ENCODE measurements at regions not wholly inside any gene's neighbourhood (a gene's known extent, or its start where the extent isn't known, plus 50 kb on each side); places are given as distances from the start of the nearest gene placed in this dataset.

GRCh38 chr10:105756386-105756785, 1115.3 kb downstream of the SORCS3 start:
- Histone ChIP-seq H3K4me2 (ENCODE audit: insufficient read depth, low read length) (no peak overlapping the region), H3K4me1 (ENCODE audit: control insufficient read depth, extremely low read depth, insufficient read depth, low read length) (no peaks in the 10 kb centered on the region), H3K9me1 (replicated peaks; ENCODE audit: control insufficient read depth, extremely low read depth, insufficient read depth, low read length) (no peaks in the 10 kb centered on the region), H3K4me3 (replicated peaks in 1 of 3; ENCODE audit: insufficient read depth in 1 of 3, low read depth in 1 of 3, low read length in 3 of 3) (no peak overlapping the region), H3K9ac (replicated peaks; ENCODE audit: extremely low read depth, insufficient read depth, low read length) (no peak overlapping the region), H2AFZ (ENCODE audit: low read depth, low read length) (no peak overlapping the region), H3K36me3 (ENCODE audit: control insufficient read depth in 2 of 2, extremely low read depth in 1 of 2, insufficient read depth in 2 of 2, low read length in 2 of 2) (no peaks in the 10 kb centered on the region), H3K79me2 (ENCODE audit: control insufficient read depth, insufficient read depth, low read length) (no peaks in the 10 kb centered on the region), H3K9me3 (replicated peaks; ENCODE audit: control insufficient read depth, insufficient read depth, low read length) (peaks cover 2% of the 10 kb centered on the region), H4K20me1 (replicated peaks; ENCODE audit: control insufficient read depth, extremely low read depth, insufficient read depth, low read length) (no peaks in the 10 kb centered on the region), H3K27ac (ENCODE audit: insufficient read depth, low read depth, low read length) (no peak overlapping the region), H3K27me3 (ENCODE audit: control insufficient read depth in 2 of 2, insufficient read depth in 2 of 2, low read length in 2 of 2) (no peaks in the 10 kb centered on the region)
- dilution Hi-C loops (cut with MboI; ENCODE audit: extremely low pct_ligation_motif_present, low sequenced_read_pairs) (no loop called here), intact Hi-C loops (cut with micrococcal nuclease) (no loop called here)
- BruUV-seq (replicated peaks), result no TSS peak
- DNase-seq (ENCODE audit: low read depth, low spot score), result no peak
- CTCF ChIA-PET, result no interaction called here
- TF ChIP-seq, protein P1, sequence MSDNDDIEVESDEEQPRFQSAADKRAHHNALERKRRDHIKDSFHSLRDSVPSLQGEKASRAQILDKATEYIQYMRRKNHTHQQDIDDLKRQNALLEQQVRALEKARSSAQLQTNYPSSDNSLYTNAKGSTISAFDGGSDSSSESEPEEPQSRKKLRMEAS (IDR thresholded peaks at IDR 0.05; ENCODE audit: insufficient read depth, insufficient read length), result no peak
- TF ChIP-seq EZH2 (IDR thresholded peaks at IDR 0.05; ENCODE audit: borderline replicate concordance, low read depth, low read length, severe bottlenecking), result no peak
- no peak for TF ChIP-seq POLR2AphosphoS5 (IDR thresholded peaks at IDR 0.05; ENCODE audit: insufficient read depth, low read depth, low read length)
- FAIRE-seq, result no peak
- POLR2A ChIA-PET, result no interaction called here

DNA sequence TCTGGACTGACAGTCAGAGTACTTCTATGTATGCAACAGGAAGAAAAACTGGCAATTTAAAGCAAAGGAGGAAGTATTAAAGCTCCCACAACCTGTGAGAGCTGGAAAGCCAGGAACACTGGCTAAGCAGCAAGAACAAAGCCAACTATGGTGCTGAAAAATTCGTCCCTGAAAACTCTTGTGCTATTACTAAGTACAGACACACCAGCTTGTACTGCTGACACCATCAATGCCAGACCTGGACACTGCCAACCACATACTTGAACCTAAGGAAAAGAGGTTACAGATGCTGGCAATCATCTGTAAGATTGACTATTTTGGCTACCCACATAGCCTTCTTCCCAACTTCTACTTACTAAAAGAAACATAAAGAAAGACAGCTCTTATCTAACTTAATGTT, 1110.6 kb downstream of the SORCS3 start:
- intact Hi-C loops (cut with micrococcal nuclease) (no loop called here), dilution Hi-C loops (cut with MboI; ENCODE audit: extremely low pct_ligation_motif_present, low sequenced_read_pairs) (no loop called here)
- Histone ChIP-seq H3K9me1 (replicated peaks; ENCODE audit: control insufficient read depth, extremely low read depth, insufficient read depth, low read length) (no peaks in the 10 kb centered on the region), H2AFZ (ENCODE audit: low read depth, low read length) (no peak overlapping the region), H3K27me3 (ENCODE audit: control insufficient read depth in 2 of 2, insufficient read depth in 2 of 2, low read length in 2 of 2) (no peaks in the 10 kb centered on the region), H3K36me3 (ENCODE audit: control insufficient read depth in 2 of 2, extremely low read depth in 1 of 2, insufficient read depth in 2 of 2, low read length in 2 of 2) (no peaks in the 10 kb centered on the region), H4K20me1 (replicated peaks; ENCODE audit: control insufficient read depth, extremely low read depth, insufficient read depth, low read length) (no peaks in the 10 kb centered on the region), H3K27ac (ENCODE audit: insufficient read depth, low read depth, low read length) (no peak overlapping the region), H3K4me2 (ENCODE audit: insufficient read depth, low read length) (no peak overlapping the region), H3K4me1 (ENCODE audit: control insufficient read depth, extremely low read depth, insufficient read depth, low read length) (no peaks in the 10 kb centered on the region), H3K79me2 (ENCODE audit: control insufficient read depth, insufficient read depth, low read length) (no peaks in the 10 kb centered on the region), H3K9ac (replicated peaks; ENCODE audit: extremely low read depth, insufficient read depth, low read length) (no peak overlapping the region), H3K4me3 (replicated peaks in 1 of 3; ENCODE audit: insufficient read depth in 1 of 3, low read depth in 1 of 3, low read length in 3 of 3) (no peak overlapping the region), H3K9me3 (replicated peaks; ENCODE audit: control insufficient read depth, insufficient read depth, low read length) (peaks cover 6% of the 10 kb centered on the region)
- CTCF ChIA-PET, result no interaction called here
- FAIRE-seq (no peak), DNase-seq (ENCODE audit: low read depth, low spot score) (no peak)
- TF ChIP-seq, protein P2, sequence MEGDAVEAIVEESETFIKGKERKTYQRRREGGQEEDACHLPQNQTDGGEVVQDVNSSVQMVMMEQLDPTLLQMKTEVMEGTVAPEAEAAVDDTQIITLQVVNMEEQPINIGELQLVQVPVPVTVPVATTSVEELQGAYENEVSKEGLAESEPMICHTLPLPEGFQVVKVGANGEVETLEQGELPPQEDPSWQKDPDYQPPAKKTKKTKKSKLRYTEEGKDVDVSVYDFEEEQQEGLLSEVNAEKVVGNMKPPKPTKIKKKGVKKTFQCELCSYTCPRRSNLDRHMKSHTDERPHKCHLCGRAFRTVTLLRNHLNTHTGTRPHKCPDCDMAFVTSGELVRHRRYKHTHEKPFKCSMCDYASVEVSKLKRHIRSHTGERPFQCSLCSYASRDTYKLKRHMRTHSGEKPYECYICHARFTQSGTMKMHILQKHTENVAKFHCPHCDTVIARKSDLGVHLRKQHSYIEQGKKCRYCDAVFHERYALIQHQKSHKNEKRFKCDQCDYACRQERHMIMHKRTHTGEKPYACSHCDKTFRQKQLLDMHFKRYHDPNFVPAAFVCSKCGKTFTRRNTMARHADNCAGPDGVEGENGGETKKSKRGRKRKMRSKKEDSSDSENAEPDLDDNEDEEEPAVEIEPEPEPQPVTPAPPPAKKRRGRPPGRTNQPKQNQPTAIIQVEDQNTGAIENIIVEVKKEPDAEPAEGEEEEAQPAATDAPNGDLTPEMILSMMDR (IDR thresholded peaks at IDR 0.05; ENCODE audit: extremely low read depth in 1 of 2, insufficient read depth in 1 of 2, low read depth in 1 of 2, low read length in 2 of 2), result no peak
- no peak for TF ChIP-seq FOS (IDR thresholded peaks at IDR 0.05; ENCODE audit: borderline replicate concordance, insufficient read depth, low read length)
- no peak for TF ChIP-seq POLR2AphosphoS5 (IDR thresholded peaks at IDR 0.05; ENCODE audit: insufficient read depth, low read depth, low read length)
- TF ChIP-seq, protein P1 (IDR thresholded peaks at IDR 0.05; ENCODE audit: insufficient read depth, insufficient read length), result no peak
- TF ChIP-seq JUN (IDR thresholded peaks at IDR 0.05; ENCODE audit: borderline replicate concordance, insufficient read depth, insufficient read length, low read depth), result no peak
- POLR2A ChIA-PET, result no interaction called here
- BruUV-seq (replicated peaks), result no TSS peak

Measured in endothelial cell of umbilical vein (primary cell).